Smooth muscle cell (in vitro differentiated cells): ENCODE measurements at regions not wholly inside any gene's neighbourhood (a gene's known extent, or its start where the extent isn't known, plus 50 kb on each side); places are given as distances from the start of the nearest gene placed in this dataset.

Experiments used
- DNase-seq: peaks from one replicate; lab custom pipeline; 2025; ENCODE audit not compliant: unreplicated experiment; lab: John Stamatoyannopoulos, UW
- H2AFZ ChIP-seq: fragments of 200-600 bp; sonication (generic); 2 replicates; pipeline ENCODE4 v1.6.0; 2016; ENCODE audit warnings: antibody characterized with exemption, low read depth, mild to moderate bottlenecking
- H3F3A ChIP-seq: fragments of 200-600 bp; sonication (generic); 2 replicates; pipeline ENCODE4 v1.6.0; 2017; ENCODE audit warnings: antibody characterized with exemption, low read depth
- H3K27ac ChIP-seq: fragments of 200-600 bp; sonication (generic); 2 replicates; pipeline ENCODE4 v1.5.1; 2016; ENCODE audit warnings: low read depth, mild to moderate bottlenecking
- H3K27me3 ChIP-seq: fragments of 200-600 bp; sonication (generic); 2 replicates; pipeline ENCODE4 v1.6.1; 2016; ENCODE audit warnings: low read depth, mild to moderate bottlenecking
- H3K36me3 ChIP-seq: fragments of 200-600 bp; sonication (generic); 2 replicates; pipeline ENCODE4 v1.5.1; 2016; ENCODE audit warnings: low read depth
- H3K4me1 ChIP-seq: fragments of 200-600 bp; sonication (generic); 2 replicates; pipeline ENCODE4 v1.5.1; 2016; ENCODE audit warnings: low read depth
- H3K4me2 ChIP-seq: fragments of 200-600 bp; sonication (generic); 2 replicates; pipeline ENCODE4 v1.6.0; 2016; ENCODE audit warnings: mild to moderate bottlenecking
- H3K4me3 ChIP-seq: fragments of 200-600 bp; sonication (generic); 2 replicates; pipeline ENCODE4 v1.5.1; 2016; ENCODE audit warnings: mild to moderate bottlenecking
- H3K79me2 ChIP-seq: fragments of 200-600 bp; sonication (generic); 2 replicates; pipeline ENCODE4 v1.6.0; 2016; ENCODE audit warnings: low read depth, mild to moderate bottlenecking
- H3K9ac ChIP-seq: fragments of 200-600 bp; sonication (generic); 2 replicates; pipeline ENCODE4 v1.6.0; 2016; ENCODE audit warnings: low read depth
- H3K9me3 ChIP-seq: fragments of 200-600 bp; sonication (generic); replicated peaks from 2 replicates; pipeline ENCODE4 v1.5.1; 2016; ENCODE audit warnings: low read depth
- H4K20me1 ChIP-seq: fragments of 200-600 bp; sonication (generic); 2 replicates; pipeline ENCODE4 v1.6.0; 2016; ENCODE audit warnings: low read depth
- WGBS: methylation state at CpG from one replicate; pipeline ENCODE4 v1.1.7; 2016; ENCODE audit warnings: low lambda C conversion rate; 5-methylcytosine and 5-hydroxymethylcytosine counted together
- TF ChIP-seq, protein P1 (sequence below): fragments of 200-600 bp; sonication (generic); IDR thresholded peaks from 2 replicates; pipeline ENCODE4 v1.5.1; 2017; ENCODE audit warnings: borderline replicate concordance, mild to moderate bottlenecking, antibody characterized with exemption; ENCODE audit not compliant: insufficient read depth, poor library complexity, severe bottlenecking

DNA sequence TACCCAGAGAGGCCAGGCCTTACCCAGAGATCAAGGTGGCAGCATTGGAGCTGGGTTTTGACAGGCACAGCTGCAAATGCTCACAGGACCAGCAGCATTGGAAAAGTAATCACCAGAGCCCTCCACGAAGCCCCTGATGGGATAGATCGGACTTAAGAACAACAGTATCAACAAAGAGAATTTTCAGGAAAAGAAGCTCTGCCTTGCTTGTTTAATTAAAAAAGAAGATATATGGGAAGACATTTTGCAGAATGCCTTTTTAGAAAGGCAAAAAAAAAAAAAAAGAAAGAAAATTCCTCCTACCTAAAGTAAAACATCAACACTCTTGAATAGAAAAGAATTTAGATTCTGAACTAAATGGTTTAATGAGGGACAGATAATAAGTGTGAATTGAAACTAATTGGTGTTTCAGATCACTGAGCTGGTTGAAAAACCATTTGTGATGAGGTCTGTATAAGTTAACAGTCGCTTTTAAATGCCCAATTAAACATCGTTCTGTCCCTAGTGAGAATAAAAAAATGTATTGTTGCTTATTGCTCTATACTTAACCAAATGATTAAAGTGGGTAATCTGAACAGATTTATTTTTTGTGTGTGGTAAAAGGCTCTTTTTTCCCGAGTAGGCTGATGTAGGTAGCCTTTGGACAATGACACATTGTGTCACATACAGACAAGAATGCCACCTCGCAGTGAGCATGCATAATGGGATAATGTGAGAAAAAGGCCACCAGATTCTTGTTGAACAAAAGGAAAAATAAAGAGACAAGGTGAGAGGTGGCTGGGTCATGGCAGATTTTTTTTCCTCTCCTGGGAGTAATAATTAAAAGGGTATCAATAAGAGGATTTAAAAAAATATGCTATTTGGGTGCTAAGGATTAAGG lies 93.0 kb upstream of the ARGLU1 start:
- no peak overlapping the region for H3K4me3 ChIP-seq
- H3K36me3 ChIP-seq = no peaks in the 10 kb centered on the region
- H3K27ac ChIP-seq = no peak overlapping the region
- no peaks in the 10 kb centered on the region for H3K27me3 ChIP-seq
- no peaks in the 10 kb centered on the region for H3K79me2 ChIP-seq
- H3K4me2 ChIP-seq = no peak overlapping the region
- no peaks in the 10 kb centered on the region for H3F3A ChIP-seq
- H3K9me3 ChIP-seq = no peaks in the 10 kb centered on the region
- 86% methylated on average over 6 of the region's 6 CpGs for WGBS
- H3K4me1 ChIP-seq = peaks cover 25% of the 10 kb centered on the region
- no peaks in the 10 kb centered on the region for H4K20me1 ChIP-seq
- H3K9ac ChIP-seq = no peak overlapping the region
- TF ChIP-seq, protein P1, sequence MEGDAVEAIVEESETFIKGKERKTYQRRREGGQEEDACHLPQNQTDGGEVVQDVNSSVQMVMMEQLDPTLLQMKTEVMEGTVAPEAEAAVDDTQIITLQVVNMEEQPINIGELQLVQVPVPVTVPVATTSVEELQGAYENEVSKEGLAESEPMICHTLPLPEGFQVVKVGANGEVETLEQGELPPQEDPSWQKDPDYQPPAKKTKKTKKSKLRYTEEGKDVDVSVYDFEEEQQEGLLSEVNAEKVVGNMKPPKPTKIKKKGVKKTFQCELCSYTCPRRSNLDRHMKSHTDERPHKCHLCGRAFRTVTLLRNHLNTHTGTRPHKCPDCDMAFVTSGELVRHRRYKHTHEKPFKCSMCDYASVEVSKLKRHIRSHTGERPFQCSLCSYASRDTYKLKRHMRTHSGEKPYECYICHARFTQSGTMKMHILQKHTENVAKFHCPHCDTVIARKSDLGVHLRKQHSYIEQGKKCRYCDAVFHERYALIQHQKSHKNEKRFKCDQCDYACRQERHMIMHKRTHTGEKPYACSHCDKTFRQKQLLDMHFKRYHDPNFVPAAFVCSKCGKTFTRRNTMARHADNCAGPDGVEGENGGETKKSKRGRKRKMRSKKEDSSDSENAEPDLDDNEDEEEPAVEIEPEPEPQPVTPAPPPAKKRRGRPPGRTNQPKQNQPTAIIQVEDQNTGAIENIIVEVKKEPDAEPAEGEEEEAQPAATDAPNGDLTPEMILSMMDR = no peak
- no peak overlapping the region for H2AFZ ChIP-seq
- DNase-seq = no peak

DNA sequence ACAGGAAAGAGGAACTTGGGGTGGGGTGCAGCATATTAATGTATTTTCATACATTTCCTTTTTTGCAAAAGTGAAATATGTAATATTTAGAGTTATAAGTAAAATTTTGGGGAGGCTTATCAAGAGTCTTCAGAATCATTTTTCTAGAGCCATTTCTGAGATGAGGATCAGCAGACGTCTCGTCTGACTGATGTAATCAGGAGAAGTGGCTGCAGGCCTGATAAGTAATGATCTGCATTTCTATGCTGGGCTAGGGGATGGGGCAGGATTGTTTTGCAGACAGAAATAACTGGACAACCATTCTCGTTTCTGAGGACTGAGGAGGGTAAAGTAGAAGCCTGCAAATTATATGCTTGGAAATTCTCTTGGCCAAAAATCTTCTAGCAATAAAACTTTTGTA lies 89.2 kb upstream of the ARGLU1 start:
- no peak overlapping the region for H3K9ac ChIP-seq
- H3K4me3 ChIP-seq = no peak overlapping the region
- DNase-seq = no peak
- H3K27me3 ChIP-seq = no peaks in the 10 kb centered on the region
- no peaks in the 10 kb centered on the region for H3K79me2 ChIP-seq
- no peaks in the 10 kb centered on the region for H3K9me3 ChIP-seq
- no peaks in the 10 kb centered on the region for H3K36me3 ChIP-seq
- no peaks in the 10 kb centered on the region for H3F3A ChIP-seq
- no peaks in the 10 kb centered on the region for H4K20me1 ChIP-seq
- no peak overlapping the region for H3K27ac ChIP-seq
- TF ChIP-seq, protein P1 = no peak
- H2AFZ ChIP-seq = no peak overlapping the region
- peaks cover 25% of the 10 kb centered on the region for H3K4me1 ChIP-seq
- 29% methylated on average over 3 of the region's 3 CpGs for WGBS
- no peak overlapping the region for H3K4me2 ChIP-seq

DNA sequence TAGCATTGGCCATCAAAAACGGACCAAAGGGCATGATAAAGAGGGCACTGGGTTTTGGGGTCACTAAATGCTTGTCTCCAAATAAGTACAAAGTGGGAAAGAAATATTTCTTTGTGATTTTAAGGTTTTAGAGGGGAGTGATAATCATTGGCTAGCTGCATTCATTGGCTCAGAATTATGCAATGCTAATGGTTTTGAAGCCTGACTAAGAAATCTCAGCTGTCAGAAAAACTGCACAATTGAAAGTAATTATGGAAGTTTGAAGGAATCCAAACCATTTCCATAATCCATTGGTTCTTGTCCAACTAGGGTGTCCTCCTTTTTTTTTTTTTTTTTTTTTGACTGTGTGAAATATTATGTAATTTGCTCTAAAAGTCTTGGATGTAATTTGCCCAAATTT lies 88.2 kb upstream of the ARGLU1 start:
- Histone ChIP-seq H3K27me3 (no peaks in the 10 kb centered on the region), H3F3A (no peaks in the 10 kb centered on the region), H3K4me3 (no peak overlapping the region), H3K4me2 (no peak overlapping the region), H4K20me1 (no peaks in the 10 kb centered on the region), H3K79me2 (no peaks in the 10 kb centered on the region), H2AFZ (no peak overlapping the region), H3K36me3 (no peaks in the 10 kb centered on the region), H3K4me1 (peaks cover 15% of the 10 kb centered on the region), H3K9ac (no peak overlapping the region), H3K27ac (no peak overlapping the region), H3K9me3 (no peaks in the 10 kb centered on the region)
- WGBS = 89% methylated on average over 1 of the region's 1 CpG
- no peak for DNase-seq
- TF ChIP-seq, protein P1 = no peak

DNA sequence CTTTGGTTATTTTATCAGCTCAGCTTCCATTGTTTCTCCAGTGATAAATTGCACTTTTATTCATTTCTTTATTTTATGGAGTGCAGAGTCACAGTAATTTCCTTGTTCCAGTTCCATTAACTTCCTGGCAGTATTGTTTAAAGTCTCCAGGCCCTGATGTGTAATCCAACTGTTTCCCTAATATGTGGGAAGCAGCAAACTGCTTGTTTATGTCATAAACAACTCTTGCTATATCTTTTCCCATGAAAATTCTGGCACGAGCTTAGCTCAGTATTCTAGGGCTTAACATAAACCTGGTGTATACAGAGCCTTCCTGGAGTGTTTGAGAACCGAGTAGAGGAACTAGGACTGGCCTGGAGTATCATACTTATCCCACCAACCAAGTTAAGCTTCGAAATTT lies 83.5 kb upstream of the ARGLU1 start:
- WGBS = 67% methylated on average over 3 of the region's 3 CpGs
- no peak overlapping the region for H3K4me2 ChIP-seq
- TF ChIP-seq, protein P1 = no peak
- no peak for DNase-seq
- H3K9me3 ChIP-seq = no peaks in the 10 kb centered on the region
- H4K20me1 ChIP-seq = no peaks in the 10 kb centered on the region
- H3K4me1 ChIP-seq = peaks cover 2% of the 10 kb centered on the region
- H3K27me3 ChIP-seq = no peaks in the 10 kb centered on the region
- no peak overlapping the region for H3K9ac ChIP-seq
- no peaks in the 10 kb centered on the region for H3K79me2 ChIP-seq
- no peaks in the 10 kb centered on the region for H3F3A ChIP-seq
- H2AFZ ChIP-seq = no peak overlapping the region
- no peaks in the 10 kb centered on the region for H3K36me3 ChIP-seq
- H3K4me3 ChIP-seq = no peak overlapping the region
- H3K27ac ChIP-seq = no peak overlapping the region
